CD4-positive, alpha-beta T cell treated with Interleukin-15 for 1 hour (primary cell): ENCODE measurements at regions not wholly inside any gene's neighbourhood (a gene's known extent, or its start where the extent isn't known, plus 50 kb on each side); places are given as distances from the start of the nearest gene placed in this dataset.

Source experiments
- DNase-seq: peaks from one replicate; pipeline ENCODE4 v3.0.0-alpha.2; 2020

GRCh38 chr2:122182616-122183355 is 427.3 kb downstream of the TSN start:
- no peak for DNase-seq

GRCh38 chr2:122183890-122184289 is 428.4 kb downstream of the TSN start:
- no peak for DNase-seq

DNA sequence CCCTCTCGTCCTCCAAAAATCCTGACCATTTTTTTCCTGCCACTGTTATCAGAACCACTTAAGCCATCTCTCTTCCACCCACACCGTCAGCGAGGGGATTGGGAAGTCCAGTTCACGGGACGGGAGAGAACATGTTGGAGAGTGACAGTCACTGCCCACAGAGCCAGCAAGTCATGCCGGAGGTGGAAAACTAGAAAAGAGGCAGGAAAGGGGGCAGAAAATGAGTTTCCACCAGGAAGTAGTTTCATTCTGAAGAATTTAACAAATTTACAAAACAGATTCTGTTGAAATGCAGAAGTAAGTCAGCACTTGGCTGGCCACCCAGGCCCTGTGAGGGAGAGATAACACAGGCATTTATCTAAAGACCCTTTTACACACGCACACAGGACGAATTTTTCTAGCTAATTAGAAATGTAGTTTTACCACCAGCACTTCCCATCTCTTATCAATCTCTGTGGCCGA is 431.3 kb downstream of the TSN start:
- no peak for DNase-seq

- DNase-seq = no peak
Measured at GRCh38 chr2:122191331-122191730, 435.9 kb downstream of the TSN start.

GRCh38 chr2:122193622-122194021 is 438.2 kb downstream of the TSN start:
- no peak for DNase-seq

- no peak for DNase-seq
Measured at GRCh38 chr2:122194546-122194945, 439.1 kb downstream of the TSN start.

GRCh38 chr2:122203523-122203922 is 448.1 kb downstream of the TSN start:
- DNase-seq = no peak

DNA sequence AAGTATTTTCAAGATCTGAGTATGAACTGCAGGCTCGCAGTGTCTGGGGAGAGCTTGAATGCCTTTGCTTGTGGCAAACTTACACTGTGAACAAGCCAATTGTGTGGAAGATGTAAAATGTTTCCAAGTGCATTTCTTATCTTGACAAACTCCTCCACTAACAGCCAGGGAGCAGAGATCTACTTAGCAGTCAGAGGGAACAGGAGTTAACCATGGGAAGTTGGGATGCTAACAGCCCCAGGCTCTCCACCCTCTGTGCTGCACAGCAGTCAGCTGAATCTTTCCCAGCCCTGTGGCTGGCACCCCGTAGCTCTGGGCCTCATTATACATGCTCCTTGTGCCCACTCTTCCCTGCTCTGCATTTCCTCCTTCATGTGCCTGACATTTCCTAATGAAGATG is 450.2 kb downstream of the TSN start:
- no peak for DNase-seq

DNA sequence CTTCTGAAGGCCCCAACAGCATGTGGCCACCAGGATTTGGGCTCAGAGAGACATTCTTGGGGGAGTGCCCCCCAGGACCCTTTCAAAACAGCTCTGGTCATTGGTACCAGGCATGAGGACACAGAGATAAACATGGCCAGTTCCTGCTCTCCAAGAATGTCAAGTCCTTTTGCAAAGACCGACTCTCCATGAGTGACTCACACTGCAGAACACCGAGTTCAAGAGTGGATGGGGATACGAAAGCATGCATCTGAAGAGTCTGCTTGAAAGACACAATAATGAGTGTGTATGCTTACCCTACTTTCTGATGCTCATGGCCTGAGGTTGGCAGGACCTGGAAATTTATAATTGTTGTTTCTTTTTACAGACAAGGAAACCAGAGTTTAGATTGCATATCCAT is 450.6 kb downstream of the TSN start:
- DNase-seq = no peak

- no peak for DNase-seq
Measured at GRCh38 chr2:122209377-122209776, 453.9 kb downstream of the TSN start.

GRCh38 chr2:122210065-122210464 is 454.6 kb downstream of the TSN start:
- DNase-seq = no peak

DNA sequence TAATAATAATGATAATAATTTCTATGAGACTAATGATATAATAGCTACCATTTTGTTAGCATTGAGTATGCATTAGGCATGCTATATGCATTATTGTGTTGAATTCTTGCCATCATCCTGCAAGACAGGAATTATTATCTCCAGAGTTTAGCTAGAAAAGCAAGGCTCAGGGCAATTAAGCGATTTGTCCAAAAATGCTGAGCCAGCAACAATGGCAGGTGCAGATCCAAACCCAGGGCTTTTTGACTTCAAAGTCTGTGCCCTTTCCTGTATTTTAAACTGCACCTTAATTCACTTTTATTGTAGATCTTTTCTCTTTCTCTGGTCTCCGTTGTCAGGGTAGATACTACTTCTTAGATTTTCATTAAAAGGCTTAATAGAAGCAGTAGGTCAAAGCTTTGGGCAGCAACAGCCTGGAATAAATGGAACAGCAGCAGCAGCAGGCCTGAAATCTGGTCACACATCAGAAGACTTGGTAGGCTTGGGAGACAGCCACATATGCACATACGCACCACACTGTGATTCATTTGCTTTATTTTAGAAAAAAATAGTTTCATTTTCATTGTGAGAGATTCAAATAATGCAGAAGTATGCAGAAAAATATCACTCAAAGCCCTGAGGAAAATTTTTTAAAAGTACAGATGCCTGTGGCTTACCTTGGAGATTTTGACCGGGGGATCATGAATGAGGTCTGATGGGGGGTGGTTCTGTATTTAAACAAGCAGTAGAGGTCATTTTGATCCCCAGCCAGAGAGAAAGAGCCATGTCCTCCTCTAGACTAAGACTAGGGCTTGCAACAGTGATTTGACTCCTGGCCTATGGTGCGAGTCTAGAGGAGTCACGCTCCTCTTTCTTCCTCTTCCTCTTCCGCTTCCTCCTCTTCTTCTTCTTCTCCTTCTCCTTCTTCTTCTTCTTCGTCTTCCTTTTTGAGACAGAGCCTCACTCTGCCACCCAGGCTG is 455.7 kb downstream of the TSN start:
- DNase-seq = no peak

GRCh38 chr2:122213312-122213711 is 457.9 kb downstream of the TSN start:
- no peak for DNase-seq

GRCh38 chr2:122216071-122216470 is 460.6 kb downstream of the TSN start:
- no peak for DNase-seq

DNA sequence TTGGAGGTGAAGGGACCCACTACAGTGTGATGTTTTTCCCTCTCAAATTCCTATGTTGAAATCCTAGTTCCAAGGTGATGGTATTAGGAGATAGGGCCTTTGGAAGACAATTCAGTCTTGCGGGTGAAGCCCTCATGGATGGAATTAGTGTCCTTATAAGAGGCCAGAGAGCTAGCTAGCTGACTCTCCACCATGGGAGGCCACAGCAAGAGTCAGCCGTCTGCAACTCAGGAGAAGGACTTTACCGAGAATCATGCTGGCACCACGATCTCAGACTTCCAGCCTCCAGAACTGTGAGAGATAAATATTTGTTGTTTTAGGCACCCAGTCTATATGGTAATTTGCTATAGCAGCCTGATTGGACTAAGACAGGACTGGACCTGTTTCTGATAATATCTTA is 461.4 kb downstream of the TSN start:
- no peak for DNase-seq

- DNase-seq = no peak
Measured at GRCh38 chr2:122218596-122218995, 463.1 kb downstream of the TSN start.

DNA sequence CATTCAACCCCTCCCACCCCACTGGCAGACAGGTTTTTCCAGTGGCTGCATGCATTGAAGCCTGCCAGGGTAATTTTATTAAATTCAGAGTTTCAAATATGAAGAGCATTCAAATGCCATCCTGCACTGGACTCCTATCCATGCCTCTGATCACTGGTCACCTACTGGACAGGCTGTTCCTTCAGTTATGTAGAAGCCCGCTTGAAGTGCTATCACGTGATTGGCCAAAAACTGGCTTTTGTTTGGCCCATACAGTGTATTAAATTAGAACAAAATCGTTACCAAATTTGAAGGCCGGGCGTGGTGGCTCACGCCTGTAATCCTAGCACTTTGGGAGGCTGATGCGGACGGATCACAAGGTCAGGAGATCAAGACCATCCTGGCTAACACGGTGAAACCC is 464.1 kb downstream of the TSN start:
- no peak for DNase-seq

- no peak for DNase-seq
Measured at GRCh38 chr2:122221665-122222064, 466.2 kb downstream of the TSN start.

DNA sequence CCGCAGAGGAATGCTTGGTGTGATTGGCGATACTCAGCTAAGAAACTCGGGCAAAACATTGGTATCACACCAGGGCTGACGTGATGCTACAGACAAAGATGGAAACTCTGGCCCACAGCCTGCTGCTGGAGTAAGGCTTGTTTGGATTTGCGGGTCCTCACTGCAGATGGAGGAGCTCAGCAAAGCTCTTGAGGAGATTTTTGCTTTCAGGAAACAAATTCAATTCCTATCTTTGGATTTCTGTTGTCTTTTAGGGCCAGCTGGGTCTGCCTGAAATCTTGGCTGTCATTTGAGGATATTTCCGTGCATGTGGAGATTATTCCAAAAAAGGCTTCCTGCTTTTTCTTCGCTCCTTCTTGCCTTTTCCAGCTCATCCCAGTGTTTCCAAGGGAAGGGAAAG is 475.8 kb downstream of the TSN start:
- no peak for DNase-seq

- DNase-seq = no peak
Measured at GRCh38 chr2:122233372-122233771, 477.9 kb downstream of the TSN start.

DNA sequence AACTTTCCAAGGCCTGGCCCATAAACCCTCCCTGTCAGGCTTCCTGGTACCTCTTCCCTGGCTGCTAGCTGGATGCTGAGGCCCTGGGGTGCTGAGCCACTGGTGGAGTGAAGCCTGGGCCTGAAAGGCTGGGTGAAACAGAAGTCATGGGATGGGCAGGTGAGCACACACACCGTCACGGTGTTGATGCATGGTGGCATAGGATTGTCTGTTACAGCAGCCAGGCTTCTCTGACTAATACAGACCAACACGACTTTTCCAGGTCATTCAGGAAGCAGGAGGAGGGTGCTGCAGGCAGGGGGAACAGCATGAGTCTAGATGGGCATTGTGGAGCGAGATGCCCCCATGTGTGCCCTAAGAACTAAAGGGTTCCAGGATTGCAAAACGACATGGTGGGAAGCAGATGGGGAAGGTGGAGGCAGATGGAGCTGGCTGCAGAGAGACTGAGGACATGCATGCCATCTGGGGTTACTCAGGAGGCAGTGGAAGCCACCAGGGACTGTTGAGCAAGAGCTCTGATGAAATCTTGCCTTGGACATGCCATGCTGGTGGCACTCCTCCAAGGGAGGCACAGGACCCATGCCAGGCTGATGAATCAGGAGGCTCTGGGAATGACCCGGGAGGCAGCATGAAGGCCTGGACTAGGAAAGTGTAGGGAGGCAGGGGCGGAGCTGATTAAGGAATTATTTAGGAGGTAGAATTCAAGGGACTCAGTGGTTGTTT is 480.9 kb downstream of the TSN start:
- no peak for DNase-seq

DNA sequence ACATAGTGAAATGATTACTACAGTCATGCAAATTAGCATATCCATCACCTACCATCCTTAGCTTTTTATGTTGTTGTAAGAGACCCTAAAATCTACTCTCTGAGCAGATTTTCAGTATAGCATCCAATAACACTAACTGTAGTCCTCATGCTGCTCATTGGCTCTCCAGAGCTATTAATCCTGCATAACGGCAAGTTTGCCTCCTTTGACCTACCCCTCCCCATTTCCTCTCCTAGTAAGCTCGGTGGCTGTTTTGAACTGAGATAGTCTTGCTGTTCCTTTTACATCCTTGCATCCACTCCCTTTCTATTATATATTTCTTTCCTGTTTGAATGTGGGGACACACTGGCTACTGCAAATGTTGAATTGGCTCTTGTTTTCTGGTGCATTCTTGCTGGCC is 481.5 kb downstream of the TSN start:
- DNase-seq = no peak

DNA sequence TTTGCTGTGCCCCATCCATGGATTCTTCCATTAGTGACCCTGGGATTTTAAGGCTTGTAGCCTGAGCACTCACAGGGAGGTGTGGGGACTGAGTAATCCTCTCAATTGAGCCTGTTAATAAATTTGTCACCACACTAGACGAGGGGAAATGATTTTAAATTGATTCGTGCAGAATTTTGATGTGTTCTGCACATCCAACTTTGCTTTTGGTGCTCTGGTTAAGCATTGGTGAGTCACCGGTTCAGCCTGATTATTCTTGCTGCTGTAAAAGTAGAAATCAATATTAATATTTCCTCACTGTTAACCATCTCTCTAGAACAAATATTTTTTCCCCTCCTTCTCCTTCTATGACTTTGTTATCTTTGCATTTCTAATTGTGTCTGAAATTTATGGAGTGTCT is 482.0 kb downstream of the TSN start:
- DNase-seq = no peak
